Fibroblast of lung (primary cell): ENCODE measurements at regions not wholly inside any gene's neighbourhood (a gene's known extent, or its start where the extent isn't known, plus 50 kb on each side); places are given as distances from the start of the nearest gene placed in this dataset.

Source experiments
- DNase-seq, 2 donors: peaks; one replicate each; pipeline versions ENCODE4 v3.0.0 to v3.0.0-alpha.2; 2010; ENCODE audit warnings: low read depth in 2 of 2
- H2AFZ ChIP-seq: 2 replicates; pipeline ENCODE4 v1.5.1; 2012; ENCODE audit warnings: low read length, control low read depth, inconsistent platforms
- H3K27ac ChIP-seq: 2 replicates; pipeline ENCODE4 v1.5.1; 2011; ENCODE audit warnings: low read length, control low read depth; ENCODE audit not compliant: insufficient read depth
- H3K27me3 ChIP-seq: 2 replicates; pipeline ENCODE4 v1.5.1; 2011; ENCODE audit warnings: mild to moderate bottlenecking, low read length; ENCODE audit not compliant: control insufficient read depth, insufficient read depth
- H3K36me3 ChIP-seq: 2 replicates; pipeline ENCODE4 v1.5.1; 2011; ENCODE audit warnings: low read length; ENCODE audit not compliant: control insufficient read depth, insufficient read depth
- H3K4me1 ChIP-seq: 2 replicates; pipeline ENCODE4 v1.5.1; 2011; ENCODE audit warnings: low read length; ENCODE audit not compliant: control insufficient read depth, insufficient read depth; ENCODE audit errors: extremely low read depth
- H3K4me2 ChIP-seq: 2 replicates; pipeline ENCODE4 v1.5.1; 2011; ENCODE audit warnings: low read length, control low read depth; ENCODE audit not compliant: insufficient read depth; ENCODE audit errors: extremely low read depth
- H3K4me3 ChIP-seq, 4 experiments: fragments of 200-600 bp in 1 of 4; sonication (generic) in 1 of 4; replicated peaks in 1 of 4; 2 replicates each; pipeline ENCODE4 v1.5.1; 2011 to 2016; ENCODE audit warnings: low read length in 4 of 4, low read depth in 3 of 4, mild to moderate bottlenecking in 3 of 4, control low read depth in 2 of 4, inconsistent platforms in 1 of 4, mixed read lengths in 1 of 4; ENCODE audit not compliant: insufficient read depth in 1 of 4; ENCODE audit errors: control extremely low read depth in 1 of 4
- H3K79me2 ChIP-seq: 2 replicates; pipeline ENCODE4 v1.5.1; 2012; ENCODE audit warnings: mild to moderate bottlenecking, low read length, inconsistent platforms; ENCODE audit not compliant: control insufficient read depth, insufficient read depth
- H3K9ac ChIP-seq: 2 replicates; pipeline ENCODE4 v1.5.1; 2011; ENCODE audit warnings: mild to moderate bottlenecking, low read length, control low read depth; ENCODE audit not compliant: insufficient read depth
- H3K9me3 ChIP-seq: 2 replicates; pipeline ENCODE4 v1.5.1; 2012; ENCODE audit warnings: low read depth, low read length; ENCODE audit not compliant: control insufficient read depth, insufficient read depth
- H4K20me1 ChIP-seq: 2 replicates; pipeline ENCODE4 v1.5.1; 2011; ENCODE audit warnings: low read length; ENCODE audit not compliant: control insufficient read depth, insufficient read depth; ENCODE audit errors: extremely low read depth
- CTCF ChIP-seq, 2 donors: IDR thresholded peaks in 1 of 2; conservative IDR thresholded peaks in 1 of 2; 1 replicate in 1 of 2; 2 replicates in 1 of 2; pipeline ENCODE4 v1.5.1; 2011 to 2012; ENCODE audit warnings: low read length in 2 of 2, control low read depth in 1 of 2, inconsistent platforms in 1 of 2, low read depth in 1 of 2, mild to moderate bottlenecking in 1 of 2
- EZH2 ChIP-seq: IDR thresholded peaks from 2 replicates; pipeline ENCODE4 v1.5.1; 2012; ENCODE audit warnings: low read length, control low read depth, mild to moderate bottlenecking; ENCODE audit errors: missing control alignments

GRCh38 chr1:119314001-119314796 lies 54.4 kb upstream of the HAO2 start:
- Histone ChIP-seq H3K27me3 (no peaks in the 10 kb centered on the region), H3K9me3 (no peaks in the 10 kb centered on the region), H3K79me2 (no peaks in the 10 kb centered on the region), H3K4me3 (no peak overlapping the region), H3K4me1 (no peaks in the 10 kb centered on the region), H3K36me3 (no peaks in the 10 kb centered on the region), H3K4me2 (no peak overlapping the region), H2AFZ (no peak overlapping the region), H4K20me1 (no peaks in the 10 kb centered on the region), H3K27ac (no peak overlapping the region), H3K9ac (no peak overlapping the region)
- TF ChIP-seq CTCF (conservative IDR thresholded peaks at IDR 0.05 in 1 of 2, IDR thresholded peaks at IDR 0.05 in 1 of 2; ENCODE audit: low read depth in 1 of 2, low read length in 2 of 2): no peak
- no peak for TF ChIP-seq EZH2
- DNase-seq: no peak

- Histone ChIP-seq H3K9me3 (no peaks in the 10 kb centered on the region), H3K4me2 (no peak overlapping the region), H3K27ac (no peak overlapping the region), H3K4me3 (no peak overlapping the region), H2AFZ (no peak overlapping the region), H3K79me2 (no peaks in the 10 kb centered on the region), H3K9ac (no peak overlapping the region), H3K36me3 (no peaks in the 10 kb centered on the region), H4K20me1 (no peaks in the 10 kb centered on the region), H3K27me3 (no peaks in the 10 kb centered on the region), H3K4me1 (no peaks in the 10 kb centered on the region)
- TF ChIP-seq CTCF (conservative IDR thresholded peaks at IDR 0.05 in 1 of 2, IDR thresholded peaks at IDR 0.05 in 1 of 2; ENCODE audit: low read depth in 1 of 2, low read length in 2 of 2) (no peak), EZH2 (no peak)
- no peak for DNase-seq
Measured at GRCh38 chr1:119316870-119317416, 51.6 kb upstream of the HAO2 start.

- Histone ChIP-seq H4K20me1 (no peaks in the 10 kb centered on the region), H3K36me3 (no peaks in the 10 kb centered on the region), H3K27ac (no peak overlapping the region), H3K9me3 (no peaks in the 10 kb centered on the region), H3K79me2 (no peaks in the 10 kb centered on the region), H3K4me2 (no peak overlapping the region), H3K27me3 (no peaks in the 10 kb centered on the region), H2AFZ (no peak overlapping the region), H3K9ac (no peak overlapping the region), H3K4me3 (no peak overlapping the region), H3K4me1 (no peaks in the 10 kb centered on the region)
- no peak for TF ChIP-seq EZH2
- TF ChIP-seq CTCF (conservative IDR thresholded peaks at IDR 0.05 in 1 of 2, IDR thresholded peaks at IDR 0.05 in 1 of 2; ENCODE audit: low read depth in 1 of 2, low read length in 2 of 2): no peak
- no peak for DNase-seq
Measured at GRCh38 chr1:119318466-119319309, 49.9 kb upstream of the HAO2 start.
